NCI-H2029 (cell line): ENCODE measurements at regions not wholly inside any gene's neighbourhood (a gene's known extent, or its start where the extent isn't known, plus 50 kb on each side); places are given as distances from the start of the nearest gene placed in this dataset.

Experiments used
- DNase-seq: peaks from one replicate; lab custom pipeline; 2025; lab: John Stamatoyannopoulos, UW

DNA sequence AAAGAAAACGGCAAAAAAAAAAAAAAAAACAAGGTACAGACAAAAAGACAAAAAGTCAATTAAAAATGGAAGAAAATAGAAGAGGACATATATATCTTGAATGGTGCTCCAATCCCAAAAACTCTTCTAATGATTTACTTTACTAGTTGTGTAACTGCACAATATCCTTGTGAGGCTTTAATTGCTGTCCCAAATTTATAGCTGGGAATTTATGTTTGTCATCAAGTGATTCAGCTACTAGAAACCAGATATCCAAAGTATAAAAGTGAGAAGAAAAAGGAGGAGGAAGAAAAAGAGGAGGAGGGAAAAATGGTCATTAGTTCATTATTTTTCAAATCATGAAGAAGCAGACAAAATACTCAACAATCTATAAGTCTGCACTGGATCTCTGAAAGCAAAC is 150.8 kb upstream of the ARPP21 start:
- DNase-seq = no peak

DNA sequence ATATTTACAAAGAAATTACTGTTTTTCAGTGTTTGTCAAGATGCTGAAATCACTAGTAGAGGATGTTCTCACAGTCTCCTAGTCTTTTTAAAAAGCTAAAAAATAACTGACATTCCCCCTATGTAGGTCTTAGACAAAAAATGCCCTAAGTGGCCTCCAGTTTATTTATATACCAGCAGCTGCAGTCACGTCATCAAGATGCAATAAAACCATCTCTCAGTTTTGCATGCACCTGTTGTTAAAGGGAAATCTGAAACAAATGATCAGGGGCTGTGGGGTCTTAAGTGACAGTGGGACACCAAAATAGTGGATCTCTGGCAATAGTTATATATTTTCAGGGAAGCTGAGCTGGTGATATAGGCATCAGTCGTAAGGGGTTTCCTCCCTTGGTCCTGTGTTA is 146.5 kb upstream of the ARPP21 start:
- DNase-seq = no peak

DNA sequence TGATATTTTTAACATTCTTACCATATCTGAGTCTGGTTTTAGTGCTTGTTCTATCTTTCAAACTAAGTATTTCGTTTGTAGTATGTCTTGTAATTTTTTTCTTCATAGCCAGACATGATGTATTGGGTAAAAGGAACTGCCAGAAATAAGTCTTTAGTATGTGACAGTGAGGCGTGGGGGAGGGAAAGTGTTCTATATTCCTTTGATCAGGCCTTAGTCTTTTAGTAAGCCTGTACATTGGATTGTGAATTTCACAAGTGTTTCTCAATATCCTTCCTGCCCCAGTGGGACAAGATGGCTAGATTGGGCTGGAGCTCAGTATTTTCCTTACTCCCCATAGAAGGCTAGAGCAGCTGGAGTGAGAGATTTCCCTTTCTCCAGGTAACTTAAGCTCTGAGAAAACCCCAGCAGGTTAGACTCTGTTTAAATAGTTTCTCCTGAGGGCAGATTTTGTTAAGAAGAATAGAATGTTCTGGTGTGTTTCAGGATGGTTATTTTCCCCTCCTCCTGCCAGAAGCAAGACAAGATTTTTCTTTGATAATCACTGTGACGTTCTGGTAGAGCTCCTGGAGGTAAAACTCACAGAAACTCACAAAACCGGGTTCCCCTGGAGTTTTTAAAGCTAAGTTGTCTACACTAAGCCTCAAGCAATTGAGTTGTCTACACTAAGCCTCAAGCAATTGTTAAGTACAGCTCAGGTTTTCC is 140.7 kb upstream of the ARPP21 start:
- DNase-seq = no peak

DNA sequence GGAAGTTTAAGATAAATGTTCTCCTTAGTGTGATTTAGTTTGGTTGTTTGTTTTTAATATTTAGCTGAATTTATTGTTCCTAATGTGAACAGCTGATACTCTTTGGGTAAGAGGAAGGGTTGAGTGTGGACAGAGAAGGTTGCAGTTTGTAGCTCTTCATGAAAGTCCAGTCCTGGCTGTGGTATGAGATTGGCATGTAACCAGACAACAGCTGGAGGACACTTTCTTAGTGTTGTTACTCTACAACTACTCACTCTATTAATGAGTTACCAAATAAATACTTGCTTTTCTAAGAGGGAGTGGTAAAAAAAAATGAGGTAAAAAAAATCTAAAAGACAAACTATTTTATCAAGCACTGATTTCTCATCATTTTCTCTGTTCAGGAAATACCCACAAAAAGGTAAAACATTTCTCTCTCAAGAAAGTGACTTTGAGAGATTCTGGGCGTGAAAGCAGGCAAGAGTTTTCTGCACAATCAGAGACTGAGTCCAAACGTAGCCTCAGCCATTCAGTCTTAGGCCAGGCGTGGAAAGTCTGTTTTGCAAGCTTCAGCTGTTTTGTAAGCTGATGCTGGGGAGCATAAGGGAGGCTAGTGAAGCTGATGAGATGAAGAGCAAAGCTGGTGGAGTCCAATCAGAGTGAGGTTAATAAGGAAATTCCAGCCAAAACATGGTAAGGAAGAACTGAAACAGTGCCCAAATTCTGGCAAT is 138.5 kb upstream of the ARPP21 start:
- no peak for DNase-seq

DNA sequence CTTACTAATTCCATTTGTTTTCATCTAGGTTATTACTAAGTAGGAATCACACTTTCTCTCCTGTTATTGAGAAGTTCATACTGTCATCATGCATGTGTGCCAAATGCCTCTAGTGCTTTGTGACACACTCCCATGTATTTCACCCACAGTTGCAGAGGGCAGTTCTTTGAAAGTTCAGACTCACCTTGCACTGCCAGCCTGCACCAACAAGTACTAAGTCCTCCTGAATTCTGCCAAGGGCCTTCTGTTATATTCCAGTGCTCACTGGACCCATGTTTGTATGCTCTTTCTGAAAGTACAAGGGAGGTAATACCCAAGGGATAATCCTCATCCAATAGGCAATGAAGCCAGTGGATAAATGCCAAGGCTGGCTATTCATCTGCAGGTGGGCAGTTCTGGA is 136.6 kb upstream of the ARPP21 start:
- no peak for DNase-seq

DNA sequence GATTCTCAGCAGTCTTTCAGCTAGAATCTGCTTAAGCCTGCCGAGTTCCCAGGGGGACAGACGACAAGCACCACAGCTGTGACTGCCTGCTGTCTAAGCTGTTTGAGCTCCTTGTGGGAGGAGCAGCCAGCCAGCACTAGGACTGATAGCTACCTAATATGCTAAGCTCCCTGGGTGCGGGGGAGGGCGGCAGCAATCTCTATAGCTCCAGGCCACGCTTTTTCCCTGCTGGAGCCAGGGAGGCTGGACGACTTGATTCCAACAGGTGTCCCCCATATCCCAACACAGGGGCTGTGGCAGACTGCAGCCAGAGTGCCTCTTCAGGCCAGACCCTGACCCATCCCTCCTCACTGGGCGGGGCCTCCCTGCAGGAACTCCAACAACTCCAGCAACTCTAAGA is 134.1 kb upstream of the ARPP21 start:
- DNase-seq = no peak

DNA sequence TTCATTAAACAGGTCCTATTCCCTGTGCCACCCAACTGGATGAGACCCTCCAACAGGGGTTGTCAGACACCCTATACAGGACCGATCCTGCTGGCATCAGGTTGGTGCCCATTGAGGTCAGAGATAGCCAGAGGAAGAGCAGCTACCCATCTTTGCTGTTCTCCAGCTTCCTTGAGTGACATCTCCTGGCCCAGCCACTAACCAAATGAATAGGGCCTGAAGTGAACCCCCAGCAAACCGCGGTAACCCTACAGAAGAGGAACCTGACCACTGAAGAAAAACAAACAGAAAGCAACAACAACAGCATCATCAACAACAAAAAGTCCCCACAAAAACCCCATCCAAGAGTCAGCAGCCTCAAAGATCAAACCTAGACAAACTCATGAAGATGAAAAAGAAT is 133.6 kb upstream of the ARPP21 start:
- no peak for DNase-seq

DNA sequence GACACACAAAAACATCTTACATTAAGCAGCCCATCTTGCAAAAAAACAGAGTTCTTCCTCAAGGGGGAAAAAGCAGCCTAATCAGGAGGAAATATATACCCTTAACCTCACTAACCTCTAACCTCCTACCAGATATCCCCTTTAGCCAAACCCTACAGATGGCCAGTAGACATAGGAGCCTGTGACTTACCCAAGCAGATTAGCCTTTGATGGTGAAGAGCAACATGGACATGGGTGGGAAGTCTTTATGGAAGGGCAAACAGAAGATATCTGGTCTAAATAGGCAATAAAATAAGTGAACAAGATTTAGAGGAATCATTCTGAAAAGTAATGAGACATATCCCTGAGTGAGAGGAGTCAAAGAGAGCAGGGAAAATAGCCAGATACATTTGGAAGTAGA is 119.4 kb upstream of the ARPP21 start:
- DNase-seq = no peak

DNA sequence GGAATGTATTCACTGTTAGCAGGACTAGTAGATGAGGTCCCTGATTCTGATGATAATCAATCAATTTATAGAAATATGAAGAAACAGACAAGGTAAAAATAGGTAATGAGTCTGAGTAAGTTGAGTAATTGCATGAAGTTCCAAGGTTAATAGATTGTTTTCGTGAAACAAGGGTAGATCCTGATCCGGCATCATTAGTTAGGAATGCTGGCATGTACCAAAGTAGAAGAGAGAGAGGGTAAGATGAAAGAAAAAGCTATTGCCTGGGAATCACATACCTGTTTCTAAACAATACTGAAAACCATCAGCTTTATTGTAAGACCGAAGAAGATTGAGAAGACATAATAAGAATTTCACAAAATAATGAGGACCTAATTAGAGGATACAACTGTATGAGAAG is 118.1 kb upstream of the ARPP21 start:
- no peak for DNase-seq

DNA sequence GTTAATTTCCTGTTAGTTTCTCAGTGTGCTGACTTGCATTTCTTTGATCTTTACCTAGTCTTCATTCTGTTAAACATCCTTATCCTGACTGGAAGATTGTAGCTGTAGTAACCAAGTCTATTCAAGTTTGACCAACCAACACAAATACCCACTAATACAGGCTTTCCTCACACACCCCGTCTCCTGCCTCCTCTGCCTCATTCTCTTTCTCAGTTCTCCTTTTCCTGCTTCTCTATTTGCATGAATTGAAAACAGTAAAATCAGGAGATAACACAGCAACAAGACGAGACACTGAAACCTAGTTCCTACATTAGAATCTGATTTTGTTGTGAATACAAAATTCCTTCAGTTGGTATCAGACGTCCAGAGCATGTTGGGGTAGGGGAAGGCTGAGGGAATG is 116.9 kb upstream of the ARPP21 start:
- no peak for DNase-seq

DNA sequence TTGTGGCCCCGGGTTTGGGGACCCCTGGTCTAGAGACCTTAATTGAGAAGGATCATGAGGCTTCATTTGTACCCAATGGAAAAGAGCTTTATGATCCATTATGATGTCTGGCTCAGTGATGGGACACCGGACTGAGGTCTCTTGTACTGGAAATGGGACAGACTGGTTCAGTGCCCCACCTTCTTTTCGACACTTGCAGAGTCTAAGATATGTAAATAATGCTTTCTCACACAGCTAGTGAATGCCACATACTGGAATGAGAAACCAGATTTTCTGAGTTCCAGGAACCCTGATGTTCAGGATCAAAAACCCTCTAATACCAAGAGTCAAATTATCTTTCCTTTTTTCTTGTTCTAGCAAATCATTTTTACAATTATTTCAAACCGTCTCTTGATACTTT is 116.3 kb upstream of the ARPP21 start:
- DNase-seq = no peak

DNA sequence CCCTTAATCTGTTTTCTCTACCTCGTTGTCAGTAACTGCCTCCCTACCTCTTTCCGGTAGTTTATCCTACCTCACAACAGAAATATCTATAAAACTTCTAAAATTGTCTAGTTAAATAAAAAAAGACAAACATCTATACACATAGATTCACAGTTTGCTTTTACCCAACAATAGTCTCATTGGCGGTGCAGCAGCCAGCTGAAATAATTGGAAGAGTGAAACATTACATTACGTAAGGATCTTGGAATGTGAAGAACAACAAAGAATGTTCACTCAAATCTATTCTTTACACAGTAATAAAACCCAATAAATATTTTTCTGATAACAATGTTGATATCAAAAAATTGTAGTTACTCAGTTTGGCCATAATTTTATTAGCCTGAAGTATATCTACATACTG is 115.5 kb upstream of the ARPP21 start:
- DNase-seq = no peak

DNA sequence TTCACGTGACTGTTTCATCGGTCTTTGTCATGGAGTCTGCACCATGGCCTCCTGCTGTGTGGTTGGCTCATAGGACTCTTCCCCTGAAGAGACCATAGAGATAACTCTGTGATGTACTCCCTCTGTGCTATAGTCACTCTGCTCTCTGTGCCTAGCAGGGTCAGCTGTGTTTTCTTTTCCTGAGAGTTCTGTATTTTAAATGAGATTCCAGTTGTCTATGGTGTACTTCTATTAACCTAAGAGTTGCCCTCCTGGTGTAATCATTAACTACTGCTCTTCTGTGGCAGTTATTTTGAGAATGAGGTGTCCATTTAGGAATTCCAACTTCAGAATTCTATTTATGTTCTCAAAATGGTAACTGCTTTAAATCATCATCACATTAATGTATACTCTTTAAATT is 114.5 kb upstream of the ARPP21 start:
- DNase-seq = no peak

DNA sequence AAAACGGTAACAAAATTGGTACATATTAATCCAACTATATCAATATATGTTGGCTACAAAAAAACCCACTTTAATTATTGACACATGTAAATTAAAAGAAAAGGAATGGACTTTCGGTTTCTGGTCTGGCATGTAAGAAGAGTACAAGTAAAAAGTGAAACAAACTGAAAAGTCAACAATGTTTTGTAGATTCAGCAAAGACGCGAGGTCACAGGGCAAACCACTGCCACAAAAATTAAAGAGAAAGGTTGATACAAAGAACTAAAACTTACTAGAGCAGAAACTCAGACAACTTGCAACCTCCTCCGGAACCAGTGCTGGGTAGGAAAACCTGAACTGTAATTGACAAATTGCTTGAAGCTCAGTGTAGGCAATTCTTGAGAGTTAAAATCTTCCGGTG is 110.6 kb upstream of the ARPP21 start:
- no peak for DNase-seq

DNA sequence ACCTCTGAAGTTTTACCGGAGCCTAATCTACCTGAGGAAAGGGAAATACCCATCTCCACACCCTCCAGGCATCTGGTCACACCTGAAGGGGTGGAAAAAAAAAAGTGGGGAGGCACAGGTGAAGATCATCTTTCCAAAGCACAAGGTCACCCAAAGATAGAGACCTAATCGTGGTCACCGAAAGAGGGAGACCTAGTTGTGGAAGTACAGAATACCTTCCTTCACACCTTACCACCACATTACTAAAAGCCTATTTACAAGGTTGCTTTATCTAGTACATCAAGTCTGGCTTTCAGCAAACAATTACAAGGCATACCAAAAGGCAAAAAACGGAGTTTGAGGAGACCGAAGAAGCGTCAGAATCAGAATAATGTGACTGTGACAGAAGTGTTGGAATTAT is 110.0 kb upstream of the ARPP21 start:
- DNase-seq = no peak

DNA sequence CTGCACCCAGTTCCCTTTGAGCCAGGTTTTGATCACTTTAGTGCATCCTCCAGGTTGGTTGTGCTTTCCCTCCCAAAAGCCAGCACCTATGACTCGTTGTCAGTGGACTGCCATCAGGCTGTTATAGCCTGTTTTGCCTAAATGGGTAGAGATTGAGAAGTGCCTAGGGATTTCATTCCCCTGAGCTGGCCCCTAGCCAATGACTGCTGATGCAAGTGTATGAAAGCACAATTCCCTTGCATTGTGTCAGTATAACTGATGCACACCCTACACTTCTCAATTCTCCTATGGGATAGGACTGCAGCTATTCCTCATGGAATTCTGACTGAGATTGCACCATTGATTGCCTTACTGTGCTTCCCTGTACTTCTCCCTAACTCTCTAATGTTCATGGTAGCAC is 102.1 kb upstream of the ARPP21 start:
- no peak for DNase-seq

DNA sequence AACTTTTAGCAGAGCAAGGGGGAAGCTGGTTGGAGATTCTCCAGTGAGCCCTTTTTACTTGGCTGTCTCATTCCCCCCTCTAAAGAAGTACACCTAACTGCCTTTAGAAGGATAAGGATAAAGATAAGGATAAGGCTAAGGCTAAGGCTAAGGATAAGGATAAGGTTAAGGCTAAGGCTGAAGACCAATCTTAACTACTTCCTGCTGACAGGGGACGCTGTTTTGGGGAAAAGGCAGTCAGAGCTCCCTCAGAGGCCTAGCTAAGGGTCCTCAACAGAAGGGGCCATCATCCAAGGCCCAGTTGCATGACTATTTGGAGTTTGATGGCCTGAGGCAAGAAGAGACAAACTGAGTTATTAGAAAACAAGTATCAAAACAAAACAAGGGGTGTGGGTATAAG is 94.3 kb upstream of the ARPP21 start:
- no peak for DNase-seq

DNA sequence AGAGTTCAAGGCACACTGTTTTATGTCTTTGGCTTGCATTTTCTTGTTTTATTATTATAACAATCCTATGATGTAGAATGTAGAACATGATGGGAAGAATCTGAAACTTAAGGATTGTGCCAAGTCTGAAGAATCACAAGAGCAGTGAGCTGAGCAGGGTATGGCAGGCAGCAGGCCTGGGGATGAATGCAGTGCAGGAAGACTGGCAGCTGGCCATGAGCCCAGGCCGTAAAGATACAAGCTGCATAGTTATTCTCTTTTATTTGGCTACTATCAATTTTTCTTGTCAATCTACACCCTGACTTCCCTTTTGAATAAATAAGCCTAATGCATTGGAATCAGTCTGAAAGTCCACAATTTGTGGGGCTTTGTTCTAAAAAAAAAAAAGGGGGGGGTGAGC is 89.6 kb upstream of the ARPP21 start:
- no peak for DNase-seq

DNA sequence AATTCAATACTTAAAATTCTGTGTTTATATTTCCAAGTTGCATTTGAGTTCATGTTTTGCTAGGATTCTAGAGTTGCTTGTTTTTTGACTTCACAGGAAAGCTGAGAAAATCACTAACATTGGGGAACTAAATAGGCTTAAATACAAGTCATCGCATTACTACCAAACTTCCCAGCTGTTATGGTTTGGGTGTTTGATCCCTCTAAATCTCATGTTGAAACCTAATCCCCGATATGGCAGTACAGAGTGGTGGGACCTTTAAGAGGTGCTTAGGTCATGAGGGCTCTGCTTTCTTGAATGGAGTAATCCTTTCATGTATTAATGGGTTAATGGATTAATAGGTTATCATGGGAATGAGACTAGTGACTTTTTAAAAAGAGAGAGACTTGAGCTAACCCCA is 77.2 kb upstream of the ARPP21 start:
- no peak for DNase-seq

DNA sequence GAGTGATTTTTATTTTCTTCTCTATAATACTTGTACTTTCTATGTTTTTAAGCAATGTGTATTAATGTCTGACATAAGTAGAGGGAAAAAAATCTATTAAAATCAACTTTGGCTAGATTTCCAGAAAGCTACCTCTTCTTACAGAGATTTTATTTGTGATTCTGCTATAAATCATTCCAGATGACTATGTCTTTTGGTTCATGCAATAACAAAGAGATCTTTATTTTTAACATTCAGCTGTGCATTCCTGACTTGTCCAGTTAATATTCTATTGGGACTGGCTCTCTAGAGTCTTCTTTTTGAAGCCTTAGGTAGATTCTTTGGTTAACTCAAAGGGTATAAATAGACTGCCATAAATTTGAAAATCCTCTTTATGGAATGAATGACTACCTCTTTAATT is 74.3 kb upstream of the ARPP21 start:
- DNase-seq = no peak
